ENCODE measurements at regions not wholly inside any gene's neighbourhood (a gene's known extent, or its start where the extent isn't known, plus 50 kb on each side); places are given as distances from the start of the nearest gene placed in this dataset.

- H3K27ac Mint-ChIP-seq, result no peak overlapping the region
- H3K27me3 Mint-ChIP-seq, result peaks cover 9% of the 10 kb centered on the region
- TF ChIP-seq CTCF (conservative IDR thresholded peaks at IDR 0.05), result no peak
- no peak overlapping the region for H3K4me3 Mint-ChIP-seq
- H3K9me3 Mint-ChIP-seq, result no peaks in the 10 kb centered on the region
- DNase-seq (ENCODE audit: extremely low spot score, unreplicated experiment), result no peak
- H3K36me3 Mint-ChIP-seq, result no peaks in the 10 kb centered on the region
- H3K4me1 Mint-ChIP-seq (ENCODE audit: unreplicated experiment), result peaks cover 30% of the 10 kb centered on the region
These were observed 71.2 kb downstream of the DIO3 start for GRCh38 chr14:101632520-101632919.

GRCh38 chr14:101633276-101633675 lies 72.0 kb downstream of the DIO3 start:
- no peak for DNase-seq (ENCODE audit: extremely low spot score, unreplicated experiment)
- H3K9me3 Mint-ChIP-seq, result no peaks in the 10 kb centered on the region
- H3K4me3 Mint-ChIP-seq, result no peak overlapping the region
- no peaks in the 10 kb centered on the region for H3K36me3 Mint-ChIP-seq
- TF ChIP-seq CTCF (conservative IDR thresholded peaks at IDR 0.05), result no peak
- peaks cover 9% of the 10 kb centered on the region for H3K27me3 Mint-ChIP-seq
- H3K27ac Mint-ChIP-seq, result no peak overlapping the region
- peaks cover 26% of the 10 kb centered on the region for H3K4me1 Mint-ChIP-seq (ENCODE audit: unreplicated experiment)

- no peak for TF ChIP-seq CTCF (conservative IDR thresholded peaks at IDR 0.05)
- Mint-ChIP-seq H3K36me3 (no peaks in the 10 kb centered on the region), H3K27ac (no peak overlapping the region), H3K4me1 (ENCODE audit: unreplicated experiment) (peaks cover 26% of the 10 kb centered on the region), H3K27me3 (peaks cover 12% of the 10 kb centered on the region), H3K4me3 (no peak overlapping the region), H3K9me3 (no peaks in the 10 kb centered on the region)
- DNase-seq (ENCODE audit: extremely low spot score, unreplicated experiment), result no peak
These were observed 73.0 kb downstream of the DIO3 start for GRCh38 chr14:101634202-101634849.

GRCh38 chr14:101634850-101635748 lies 73.8 kb downstream of the DIO3 start:
- no peaks in the 10 kb centered on the region for H3K36me3 Mint-ChIP-seq
- DNase-seq (ENCODE audit: extremely low spot score, unreplicated experiment), result no peak
- peaks cover 22% of the 10 kb centered on the region for H3K4me1 Mint-ChIP-seq (ENCODE audit: unreplicated experiment)
- no peak overlapping the region for H3K4me3 Mint-ChIP-seq
- H3K9me3 Mint-ChIP-seq, result no peaks in the 10 kb centered on the region
- peaks cover 15% of the 10 kb centered on the region for H3K27me3 Mint-ChIP-seq
- no peak for TF ChIP-seq CTCF (conservative IDR thresholded peaks at IDR 0.05)
- no peak overlapping the region for H3K27ac Mint-ChIP-seq

GRCh38 chr14:101635749-101636560 lies 74.7 kb downstream of the DIO3 start:
- DNase-seq (ENCODE audit: extremely low spot score, unreplicated experiment), result no peak
- Mint-ChIP-seq H3K4me3 (no peak overlapping the region), H3K4me1 (ENCODE audit: unreplicated experiment) (peaks cover 16% of the 10 kb centered on the region), H3K9me3 (no peaks in the 10 kb centered on the region), H3K27ac (no peak overlapping the region), H3K36me3 (no peaks in the 10 kb centered on the region), H3K27me3 (peaks cover 15% of the 10 kb centered on the region)
- TF ChIP-seq CTCF (conservative IDR thresholded peaks at IDR 0.05), result no peak
